ENCODE measurements at regions not wholly inside any gene's neighbourhood (a gene's known extent, or its start where the extent isn't known, plus 50 kb on each side); places are given as distances from the start of the nearest gene placed in this dataset.
A peak's percentile ranks its signal among the peaks of the same experiment; 100 is the strongest.

DNA sequence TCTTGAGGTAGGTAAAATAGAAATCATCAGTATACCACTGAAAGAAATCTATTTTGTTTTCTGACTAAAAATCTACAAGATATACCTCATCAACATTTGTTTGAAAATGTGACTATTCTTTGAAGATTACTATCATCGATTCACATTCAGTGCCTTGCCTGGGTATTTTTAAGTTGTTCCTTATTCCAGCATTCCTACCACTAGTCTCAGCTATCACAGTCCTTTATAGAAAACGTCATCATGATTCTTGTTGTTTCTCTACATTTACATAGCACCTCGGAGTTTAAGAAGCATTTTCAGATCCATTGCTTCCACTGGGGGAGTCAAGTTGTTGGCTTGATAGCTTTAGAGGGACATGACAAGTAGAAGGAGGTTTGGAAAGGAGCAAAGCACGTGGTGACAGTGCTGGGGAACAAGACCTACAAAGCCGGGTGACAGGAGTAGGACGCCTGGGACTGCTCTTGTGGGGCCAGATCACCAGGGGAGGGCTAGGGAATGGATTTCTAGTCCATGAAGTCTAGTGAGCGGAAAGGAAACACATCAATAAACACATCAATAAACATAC, 61.5 kb downstream of the HES1 start:
- TF ChIP-seq CTCF (IDR thresholded peaks at IDR 0.05; ENCODE audit: low read depth, low read length): no peak
- Histone ChIP-seq H3K4me1 (ENCODE audit: low read depth) (peaks cover 5% of the 10 kb centered on the region), H3K27me3 (peaks cover 47% of the 10 kb centered on the region), H3K36me3 (no peaks in the 10 kb centered on the region), H3K9me3 (ENCODE audit: low read depth) (no peaks in the 10 kb centered on the region), H3K4me3 (no peak overlapping the region), H3K27ac (no peak overlapping the region)
- peak in 1 of 2 donors; percentile 91 for DNase-seq (ENCODE audit: low read depth in 1 of 2, low spot score in 1 of 2)

- TF ChIP-seq CTCF (IDR thresholded peaks at IDR 0.05; ENCODE audit: low read depth, low read length): no peak
- H3K27ac ChIP-seq: no peak overlapping the region
- H3K9me3 ChIP-seq (ENCODE audit: low read depth): no peaks in the 10 kb centered on the region
- no peaks in the 10 kb centered on the region for H3K36me3 ChIP-seq
- H3K4me1 ChIP-seq (ENCODE audit: low read depth): peaks cover 5% of the 10 kb centered on the region
- no peak overlapping the region for H3K4me3 ChIP-seq
- peaks cover 41% of the 10 kb centered on the region for H3K27me3 ChIP-seq
- no peak for DNase-seq (ENCODE audit: low read depth in 1 of 2, low spot score in 1 of 2)
Measured at GRCh38 chr3:194197981-194198695, 62.2 kb downstream of the HES1 start.

DNA sequence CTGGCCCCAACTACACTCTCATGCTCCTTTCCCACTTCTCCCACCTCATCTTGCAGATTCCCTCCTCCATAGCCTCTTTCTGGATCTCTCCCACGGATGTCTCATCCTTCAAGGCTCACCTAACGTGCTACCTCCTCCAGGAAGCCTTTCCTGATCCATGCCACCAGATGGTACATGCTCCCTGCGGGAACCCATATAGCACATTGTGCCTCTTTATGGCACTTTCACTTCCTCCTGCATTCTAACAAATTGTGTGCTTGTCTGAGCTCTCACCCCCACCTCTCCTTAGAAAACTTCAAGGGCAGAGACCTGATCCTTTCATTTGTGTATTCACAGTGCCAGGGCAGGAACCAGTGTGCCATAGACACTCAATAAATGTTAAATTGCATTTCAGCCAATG, 63.0 kb downstream of the HES1 start:
- no peak overlapping the region for H3K4me3 ChIP-seq
- no peak for TF ChIP-seq CTCF (IDR thresholded peaks at IDR 0.05; ENCODE audit: low read depth, low read length)
- no peaks in the 10 kb centered on the region for H3K36me3 ChIP-seq
- DNase-seq (ENCODE audit: low read depth in 1 of 2, low spot score in 1 of 2): no peak
- peaks cover 5% of the 10 kb centered on the region for H3K4me1 ChIP-seq (ENCODE audit: low read depth)
- H3K9me3 ChIP-seq (ENCODE audit: low read depth): no peaks in the 10 kb centered on the region
- no peak overlapping the region for H3K27ac ChIP-seq
- peaks cover 49% of the 10 kb centered on the region for H3K27me3 ChIP-seq

DNA sequence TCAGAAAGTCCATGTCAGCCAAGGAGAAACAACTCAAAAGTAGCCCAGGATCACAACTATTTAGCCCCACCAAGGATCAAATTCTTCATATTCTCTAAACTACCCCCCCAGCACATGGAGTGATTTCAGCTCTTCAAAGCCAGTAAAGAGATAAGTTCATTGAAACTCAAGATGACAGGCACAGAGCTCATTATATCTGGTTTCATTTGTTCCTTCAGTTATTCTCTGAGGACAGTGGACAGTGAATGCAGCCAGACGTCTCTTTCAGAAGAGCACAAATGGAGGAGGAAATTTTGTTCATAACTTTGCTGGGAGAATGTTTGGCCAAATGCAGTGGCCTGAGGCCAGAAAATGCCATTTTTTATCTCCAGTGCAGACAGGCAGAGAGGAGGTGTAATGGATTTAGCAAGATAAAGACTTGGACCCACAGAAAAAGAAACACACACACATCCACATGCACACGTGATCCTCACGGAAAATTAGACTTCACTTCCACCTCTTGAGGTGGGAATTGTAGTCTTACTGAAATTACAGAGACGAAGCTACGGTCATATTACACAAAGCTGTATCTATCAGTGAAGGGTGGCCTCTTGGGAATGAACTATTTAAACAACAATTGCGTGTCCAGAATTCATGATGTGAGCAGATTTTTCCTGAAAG, 64.6 kb downstream of the HES1 start:
- Histone ChIP-seq H3K4me1 (ENCODE audit: low read depth) (peaks cover 9% of the 10 kb centered on the region), H3K27ac (no peak overlapping the region), H3K27me3 (peaks cover 38% of the 10 kb centered on the region), H3K36me3 (no peaks in the 10 kb centered on the region), H3K4me3 (no peak overlapping the region), H3K9me3 (ENCODE audit: low read depth) (no peaks in the 10 kb centered on the region)
- DNase-seq (ENCODE audit: low read depth in 1 of 2, low spot score in 1 of 2): peak in 1 of 2 donors; percentile 53
- no peak for TF ChIP-seq CTCF (IDR thresholded peaks at IDR 0.05; ENCODE audit: low read depth, low read length)

- no peak overlapping the region for H3K4me3 ChIP-seq
- H3K36me3 ChIP-seq: no peaks in the 10 kb centered on the region
- H3K4me1 ChIP-seq (ENCODE audit: low read depth): peaks cover 9% of the 10 kb centered on the region
- no peak overlapping the region for H3K27ac ChIP-seq
- TF ChIP-seq CTCF (IDR thresholded peaks at IDR 0.05; ENCODE audit: low read depth, low read length): no peak
- peaks cover 31% of the 10 kb centered on the region for H3K27me3 ChIP-seq
- H3K9me3 ChIP-seq (ENCODE audit: low read depth): no peaks in the 10 kb centered on the region
- DNase-seq (ENCODE audit: low read depth in 1 of 2, low spot score in 1 of 2): peak in 1 of 2 donors; percentile 15
Measured at GRCh38 chr3:194201953-194202666, 66.2 kb downstream of the HES1 start.

Measured in cardiac muscle cell (in vitro differentiated cells and primary cell).